Activated T-cell treated with anti-CD3 and anti-CD28 coated beads for 48 hours (primary cell): ENCODE measurements at regions not wholly inside any gene's neighbourhood (a gene's known extent, or its start where the extent isn't known, plus 50 kb on each side); places are given as distances from the start of the nearest gene placed in this dataset.

Experiments
- DNase-seq: peaks from one replicate; pipeline ENCODE4 v3.0.0-alpha.2; 2020; ENCODE audit warnings: low read depth

GRCh38 chr7:148472406-148472805 is 118.2 kb upstream of the C7orf33 start:
- DNase-seq: no peak

GRCh38 chr7:148473703-148474480 is 116.7 kb upstream of the C7orf33 start:
- DNase-seq: no peak

GRCh38 chr7:148474481-148475025 is 116.0 kb upstream of the C7orf33 start:
- DNase-seq: no peak

- no peak for DNase-seq
Measured at GRCh38 chr7:148478551-148478950, 112.0 kb upstream of the C7orf33 start.

GRCh38 chr7:148480479-148481146 is 110.0 kb upstream of the C7orf33 start:
- DNase-seq: no peak

- DNase-seq: no peak
Measured at GRCh38 chr7:148481147-148481526, 109.4 kb upstream of the C7orf33 start.

GRCh38 chr7:148481971-148482626 is 108.5 kb upstream of the C7orf33 start:
- DNase-seq: no peak

- no peak for DNase-seq
Measured at GRCh38 chr7:148483515-148484308, 106.9 kb upstream of the C7orf33 start.

- no peak for DNase-seq
Measured at GRCh38 chr7:148484486-148484885, 106.1 kb upstream of the C7orf33 start.

GRCh38 chr7:148485618-148486017 is 104.9 kb upstream of the C7orf33 start:
- no peak for DNase-seq

- no peak for DNase-seq
Measured at GRCh38 chr7:148486937-148487336, 103.6 kb upstream of the C7orf33 start.

- no peak for DNase-seq
Measured at GRCh38 chr7:148487912-148488311, 102.7 kb upstream of the C7orf33 start.

- DNase-seq: no peak
Measured at GRCh38 chr7:148489678-148490077, 100.9 kb upstream of the C7orf33 start.

GRCh38 chr7:148492157-148492860 is 98.3 kb upstream of the C7orf33 start:
- DNase-seq: no peak

GRCh38 chr7:148495605-148496004 is 95.0 kb upstream of the C7orf33 start:
- no peak for DNase-seq

- no peak for DNase-seq
Measured at GRCh38 chr7:148500978-148501377, 89.6 kb upstream of the C7orf33 start.

- DNase-seq: no peak
Measured at GRCh38 chr7:148503900-148504487, 86.6 kb upstream of the C7orf33 start.

- no peak for DNase-seq
Measured at GRCh38 chr7:148505645-148506375, 84.8 kb upstream of the C7orf33 start.

GRCh38 chr7:148507064-148507573 is 83.4 kb upstream of the C7orf33 start:
- DNase-seq: peak; percentile 35

GRCh38 chr7:148507787-148508186 is 82.8 kb upstream of the C7orf33 start:
- DNase-seq: peak; percentile 38
